Breast epithelium (tissue), 4 donors: ENCODE measurements at regions not wholly inside any gene's neighbourhood (a gene's known extent, or its start where the extent isn't known, plus 50 kb on each side); places are given as distances from the start of the nearest gene placed in this dataset.

ENCODE experiments used
- DNase-seq, 2 donors: peaks; one replicate each; pipeline ENCODE4 v3.0.0-alpha.2; 2019; ENCODE audit warnings: low spot score in 2 of 2
- H3K27ac ChIP-seq, 2 donors: fragments of 200-600 bp; sonication (generic) in 1 of 2; one replicate each; pipeline ENCODE4 v1.5.1; 2016 to 2019; ENCODE audit warnings: mild to moderate bottlenecking in 1 of 2
- H3K27me3 ChIP-seq, 2 donors: fragments of 200-600 bp; sonication (generic) in 1 of 2; one replicate each; pipeline versions ENCODE4 v1.5.1 to v1.6.0; 2017 to 2019; ENCODE audit warnings: control low read depth in 1 of 2, mild to moderate bottlenecking in 1 of 2
- H3K36me3 ChIP-seq: fragments of 200-600 bp; one replicate; pipeline ENCODE4 v1.5.1; 2019
- H3K4me1 ChIP-seq, 2 donors: fragments of 200-600 bp; sonication (generic); one replicate each; pipeline ENCODE4 v1.5.1; 2016 to 2019; ENCODE audit warnings: control low read depth in 1 of 2
- H3K4me3 ChIP-seq, 3 donors: fragments of 200-600 bp; sonication (generic); 1 replicate in 2 of 3; 2 replicates in 1 of 3; pipeline ENCODE4 v1.5.1; 2016 to 2019; ENCODE audit warnings: mild to moderate bottlenecking in 3 of 3, moderate library complexity in 2 of 3
- H3K9me3 ChIP-seq, 2 donors: fragments of 200-600 bp; sonication (generic) in 1 of 2; one replicate each; pipeline ENCODE4 v1.5.1; 2016 to 2019; ENCODE audit warnings: control low read depth in 1 of 2
- POLR2A ChIP-seq: fragments of 450-650 bp; IDR thresholded peaks from one replicate; pipeline ENCODE4 v1.6.1; 2016; ENCODE audit warnings: antibody characterized with exemption, mild to moderate bottlenecking, moderate library complexity
- POLR2AphosphoS5 ChIP-seq, 3 donors: sonication (generic); formaldehyde crosslinking; IDR thresholded peaks; one replicate each; pipeline ENCODE4 v1.6.1; 2017; ENCODE audit warnings: antibody characterized with exemption in 3 of 3
- intact Hi-C: fragments of 100-400 bp; cut with DNase I; formaldehyde crosslinking; loops from one replicate; pipeline ENCODE4 v1.15.1; 2023; ENCODE audit warnings: low total_unique reads
- TF ChIP-seq, protein P1 (sequence below), 3 donors: fragments of 450-650 bp; IDR thresholded peaks; one replicate each; pipeline ENCODE4 v1.5.1; 2016 to 2017; ENCODE audit warnings: antibody characterized with exemption in 3 of 3, mild to moderate bottlenecking in 3 of 3, moderate library complexity in 3 of 3

GRCh38 chr5:129174480-129174879, 79.9 kb downstream of the ISOC1 start:
- TF ChIP-seq, protein P1, sequence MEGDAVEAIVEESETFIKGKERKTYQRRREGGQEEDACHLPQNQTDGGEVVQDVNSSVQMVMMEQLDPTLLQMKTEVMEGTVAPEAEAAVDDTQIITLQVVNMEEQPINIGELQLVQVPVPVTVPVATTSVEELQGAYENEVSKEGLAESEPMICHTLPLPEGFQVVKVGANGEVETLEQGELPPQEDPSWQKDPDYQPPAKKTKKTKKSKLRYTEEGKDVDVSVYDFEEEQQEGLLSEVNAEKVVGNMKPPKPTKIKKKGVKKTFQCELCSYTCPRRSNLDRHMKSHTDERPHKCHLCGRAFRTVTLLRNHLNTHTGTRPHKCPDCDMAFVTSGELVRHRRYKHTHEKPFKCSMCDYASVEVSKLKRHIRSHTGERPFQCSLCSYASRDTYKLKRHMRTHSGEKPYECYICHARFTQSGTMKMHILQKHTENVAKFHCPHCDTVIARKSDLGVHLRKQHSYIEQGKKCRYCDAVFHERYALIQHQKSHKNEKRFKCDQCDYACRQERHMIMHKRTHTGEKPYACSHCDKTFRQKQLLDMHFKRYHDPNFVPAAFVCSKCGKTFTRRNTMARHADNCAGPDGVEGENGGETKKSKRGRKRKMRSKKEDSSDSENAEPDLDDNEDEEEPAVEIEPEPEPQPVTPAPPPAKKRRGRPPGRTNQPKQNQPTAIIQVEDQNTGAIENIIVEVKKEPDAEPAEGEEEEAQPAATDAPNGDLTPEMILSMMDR (IDR thresholded peaks at IDR 0.05) = no peak
- TF ChIP-seq POLR2A (no peak), POLR2AphosphoS5 (IDR thresholded peaks at IDR 0.05) (no peak)
- H3K27me3 ChIP-seq = no peaks in the 10 kb centered on the region
- intact Hi-C loops = no loop called here
- no peaks in the 10 kb centered on the region for H3K4me1 ChIP-seq
- no peak overlapping the region for H3K4me3 ChIP-seq
- H3K36me3 ChIP-seq = no peaks in the 10 kb centered on the region
- no peak overlapping the region for H3K27ac ChIP-seq
- H3K9me3 ChIP-seq = no peaks in the 10 kb centered on the region
- no peak for DNase-seq

GRCh38 chr5:129177451-129177850, 82.9 kb downstream of the ISOC1 start:
- intact Hi-C loops = no loop called here
- H3K9me3 ChIP-seq = no peaks in the 10 kb centered on the region
- DNase-seq = no peak
- no peaks in the 10 kb centered on the region for H3K4me1 ChIP-seq
- TF ChIP-seq POLR2AphosphoS5 (IDR thresholded peaks at IDR 0.05) (no peak), POLR2A (no peak)
- TF ChIP-seq, protein P1 (IDR thresholded peaks at IDR 0.05) = no peak
- H3K4me3 ChIP-seq = no peak overlapping the region
- H3K27me3 ChIP-seq = no peaks in the 10 kb centered on the region
- no peak overlapping the region for H3K27ac ChIP-seq
- H3K36me3 ChIP-seq = no peaks in the 10 kb centered on the region

- Histone ChIP-seq H3K9me3 (no peaks in the 10 kb centered on the region), H3K4me1 (no peaks in the 10 kb centered on the region), H3K27ac (no peak overlapping the region), H3K27me3 (no peaks in the 10 kb centered on the region), H3K4me3 (no peak overlapping the region), H3K36me3 (no peaks in the 10 kb centered on the region)
- DNase-seq = no peak
- TF ChIP-seq, protein P1 (IDR thresholded peaks at IDR 0.05) = no peak
- TF ChIP-seq POLR2AphosphoS5 (IDR thresholded peaks at IDR 0.05) (no peak), POLR2A (no peak)
- intact Hi-C loops = no loop called here
Measured at GRCh38 chr5:129199308-129199707, 104.8 kb downstream of the ISOC1 start.

DNA sequence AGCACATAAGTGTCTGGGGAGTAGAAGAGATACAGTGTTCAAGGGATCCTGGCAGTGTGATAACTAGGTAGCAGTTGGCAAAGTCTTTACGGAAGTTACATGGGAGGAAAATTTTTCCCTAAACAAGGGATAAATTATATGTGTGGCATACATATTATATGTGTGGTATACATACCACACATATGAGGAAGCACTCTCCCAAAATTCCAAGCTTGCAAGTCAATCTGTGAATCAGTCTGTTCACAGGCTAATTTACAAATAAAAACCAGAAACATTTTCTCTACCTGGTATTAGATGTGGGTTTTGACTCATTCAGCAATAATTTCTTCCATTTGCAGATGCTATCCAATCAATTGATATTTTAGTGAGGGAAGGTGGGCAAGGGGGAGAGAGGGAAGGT, 110.0 kb downstream of the ISOC1 start:
- no peak for DNase-seq
- H3K27me3 ChIP-seq = no peaks in the 10 kb centered on the region
- H3K9me3 ChIP-seq = no peaks in the 10 kb centered on the region
- no peaks in the 10 kb centered on the region for H3K36me3 ChIP-seq
- intact Hi-C loops = no loop called here
- H3K4me3 ChIP-seq = no peak overlapping the region
- H3K4me1 ChIP-seq = no peaks in the 10 kb centered on the region
- TF ChIP-seq POLR2A (no peak), POLR2AphosphoS5 (IDR thresholded peaks at IDR 0.05) (no peak)
- TF ChIP-seq, protein P1 (IDR thresholded peaks at IDR 0.05) = no peak
- no peak overlapping the region for H3K27ac ChIP-seq

DNA sequence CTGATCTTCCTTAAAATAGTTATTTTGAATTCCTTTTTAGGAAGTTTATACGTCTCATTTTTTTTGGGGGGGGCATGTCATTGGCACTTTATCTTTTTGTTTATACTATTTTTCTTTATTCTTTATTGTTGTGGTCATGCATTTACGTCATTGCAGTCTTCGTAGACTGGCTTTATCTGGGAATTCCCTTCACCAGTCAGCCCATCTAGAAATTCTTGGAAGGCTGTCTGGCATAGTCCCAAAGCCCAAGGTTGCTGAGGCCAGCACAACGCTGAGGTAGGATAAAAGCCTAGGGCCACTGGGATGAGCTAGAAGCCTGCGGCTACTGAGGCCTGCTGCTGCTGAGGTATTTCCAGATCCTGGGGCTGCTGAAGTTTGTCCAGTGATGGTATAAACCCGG, 121.5 kb downstream of the ISOC1 start:
- Histone ChIP-seq H3K27me3 (no peaks in the 10 kb centered on the region), H3K4me3 (no peak overlapping the region), H3K27ac (no peak overlapping the region), H3K4me1 (no peaks in the 10 kb centered on the region), H3K36me3 (no peaks in the 10 kb centered on the region), H3K9me3 (peaks cover 0 to 33% of the 10 kb centered on the region in 2 donors)
- intact Hi-C loops = no loop called here
- DNase-seq = no peak
- TF ChIP-seq POLR2A = no peak
- TF ChIP-seq, protein P1 (IDR thresholded peaks at IDR 0.05) = no peak
- TF ChIP-seq POLR2AphosphoS5 (IDR thresholded peaks at IDR 0.05) = no peak
